Omental fat pad (tissue), 3 donors: ENCODE measurements at regions not wholly inside any gene's neighbourhood (a gene's known extent, or its start where the extent isn't known, plus 50 kb on each side); places are given as distances from the start of the nearest gene placed in this dataset.

Experiments
- ATAC-seq: fragments of 150-250 bp; one replicate; pipeline ENCODE4 v1.9.1; 2016; ENCODE audit warnings: mild to moderate bottlenecking, moderate library complexity; ENCODE audit not compliant: low FRiP score
- DNase-seq: peaks from one replicate; pipeline ENCODE4 v3.0.0-alpha.2; 2019; ENCODE audit warnings: low spot score
- TF ChIP-seq, protein P1 (sequence below), 3 donors: fragments of 450-650 bp; IDR thresholded peaks; one replicate each; pipeline ENCODE4 v1.5.1; 2016 to 2017; ENCODE audit warnings: antibody characterized with exemption in 3 of 3, mild to moderate bottlenecking in 3 of 3, moderate library complexity in 2 of 3

- DNase-seq = no peak
- ATAC-seq = no peak
- TF ChIP-seq, protein P1, sequence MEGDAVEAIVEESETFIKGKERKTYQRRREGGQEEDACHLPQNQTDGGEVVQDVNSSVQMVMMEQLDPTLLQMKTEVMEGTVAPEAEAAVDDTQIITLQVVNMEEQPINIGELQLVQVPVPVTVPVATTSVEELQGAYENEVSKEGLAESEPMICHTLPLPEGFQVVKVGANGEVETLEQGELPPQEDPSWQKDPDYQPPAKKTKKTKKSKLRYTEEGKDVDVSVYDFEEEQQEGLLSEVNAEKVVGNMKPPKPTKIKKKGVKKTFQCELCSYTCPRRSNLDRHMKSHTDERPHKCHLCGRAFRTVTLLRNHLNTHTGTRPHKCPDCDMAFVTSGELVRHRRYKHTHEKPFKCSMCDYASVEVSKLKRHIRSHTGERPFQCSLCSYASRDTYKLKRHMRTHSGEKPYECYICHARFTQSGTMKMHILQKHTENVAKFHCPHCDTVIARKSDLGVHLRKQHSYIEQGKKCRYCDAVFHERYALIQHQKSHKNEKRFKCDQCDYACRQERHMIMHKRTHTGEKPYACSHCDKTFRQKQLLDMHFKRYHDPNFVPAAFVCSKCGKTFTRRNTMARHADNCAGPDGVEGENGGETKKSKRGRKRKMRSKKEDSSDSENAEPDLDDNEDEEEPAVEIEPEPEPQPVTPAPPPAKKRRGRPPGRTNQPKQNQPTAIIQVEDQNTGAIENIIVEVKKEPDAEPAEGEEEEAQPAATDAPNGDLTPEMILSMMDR (IDR thresholded peaks at IDR 0.05) = no peak
Observed at GRCh38 chr21:25080661-25081060, 526.6 kb downstream of the MRPL39 start.

DNA sequence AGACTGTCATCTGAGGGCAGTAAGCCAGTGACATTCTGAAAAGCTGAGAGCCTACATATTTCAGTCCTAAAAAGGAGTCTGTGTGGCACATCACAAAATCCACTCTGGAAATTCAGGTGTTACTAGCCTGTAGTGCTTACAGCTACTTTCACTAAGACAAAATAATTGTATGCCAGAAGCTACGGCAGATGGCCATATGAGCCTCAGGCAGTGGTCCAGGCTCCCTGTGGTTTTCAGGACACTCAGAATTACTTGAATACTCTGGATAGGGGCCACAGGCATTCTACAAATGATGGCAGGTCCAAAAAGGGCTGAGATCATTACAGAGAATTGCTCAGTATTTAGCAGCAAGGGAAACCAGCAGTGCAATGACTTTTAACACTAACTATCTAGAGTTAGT lies 527.1 kb downstream of the MRPL39 start:
- no peak for ATAC-seq
- TF ChIP-seq, protein P1 (IDR thresholded peaks at IDR 0.05) = no peak
- no peak for DNase-seq

DNA sequence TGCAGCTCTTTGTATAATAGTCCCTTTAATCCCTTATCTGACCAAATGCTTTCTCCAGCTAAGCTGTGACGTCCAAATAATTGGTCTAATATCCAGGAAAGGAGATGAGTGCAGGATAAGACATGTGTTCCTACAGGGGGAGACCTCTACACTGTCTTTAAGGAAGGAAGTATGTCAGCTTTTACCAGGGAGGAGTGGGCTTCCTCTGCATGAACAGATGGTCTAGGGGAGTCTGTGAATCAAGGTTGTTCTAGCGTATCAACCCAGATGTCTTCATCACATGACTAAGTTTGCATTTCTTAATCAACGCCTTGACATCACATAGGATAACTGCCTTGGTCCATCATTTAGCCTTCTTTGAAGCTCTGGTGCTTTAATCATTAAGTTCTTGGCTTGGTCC lies 528.2 kb downstream of the MRPL39 start:
- TF ChIP-seq, protein P1 (IDR thresholded peaks at IDR 0.05) = no peak
- no peak for DNase-seq
- no peak for ATAC-seq

- TF ChIP-seq, protein P1 (IDR thresholded peaks at IDR 0.05) = no peak
- ATAC-seq (no peak), DNase-seq (no peak)
Observed at GRCh38 chr21:25062061-25062460, 545.2 kb downstream of the MRPL39 start.

- ATAC-seq (no peak), DNase-seq (no peak)
- TF ChIP-seq, protein P1 (IDR thresholded peaks at IDR 0.05) = no peak
Observed at GRCh38 chr21:25054689-25055088, 552.6 kb downstream of the MRPL39 start.

DNA sequence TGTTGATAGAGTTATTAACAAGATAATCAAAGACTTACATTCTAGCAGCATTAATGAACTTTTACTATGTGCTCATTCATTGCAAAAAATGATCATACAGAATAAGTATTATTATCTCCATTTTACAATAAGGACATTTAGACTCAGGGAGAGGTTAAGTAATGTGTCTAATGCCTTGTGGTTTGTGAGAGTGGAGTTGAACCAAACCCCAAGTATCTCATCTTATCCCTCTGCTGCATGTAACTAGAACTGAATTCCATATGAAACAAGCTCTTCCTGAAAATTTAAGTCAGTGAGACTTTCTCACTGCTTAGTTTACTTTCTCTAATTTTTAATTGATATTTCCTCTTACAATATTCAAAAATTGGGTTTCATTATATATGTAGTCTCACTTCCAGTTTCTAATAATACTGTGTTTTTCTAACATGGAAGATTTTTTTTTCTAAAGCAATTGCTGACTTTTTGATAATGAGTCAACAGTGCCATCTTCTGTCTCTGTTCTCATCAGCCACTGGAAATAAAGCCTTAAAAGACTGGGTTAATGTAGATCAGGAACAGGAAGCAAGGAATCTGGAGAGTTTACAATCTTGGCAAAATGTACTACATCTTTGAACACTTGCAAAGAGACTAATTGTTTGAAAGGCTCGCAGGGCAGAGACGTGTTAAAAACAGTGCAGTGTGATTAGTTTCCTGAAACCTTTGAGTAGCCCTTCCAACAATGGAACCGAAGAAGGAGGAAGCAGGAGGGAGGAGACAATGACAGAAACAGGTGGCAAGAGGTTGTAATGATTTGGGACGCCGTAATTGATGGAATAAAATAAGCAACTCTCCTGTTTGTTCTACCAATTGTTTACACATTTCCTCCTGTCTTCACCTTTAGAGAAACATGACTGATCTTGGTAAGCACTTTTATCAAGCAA lies 567.6 kb downstream of the MRPL39 start:
- ATAC-seq (no peak), DNase-seq (no peak)
- TF ChIP-seq, protein P1 (IDR thresholded peaks at IDR 0.05) = no peak

GRCh38 chr21:25036775-25037174 lies 570.5 kb downstream of the MRPL39 start:
- DNase-seq (no peak), ATAC-seq (no peak)
- TF ChIP-seq, protein P1 (IDR thresholded peaks at IDR 0.05) = no peak
